HFFc6 (cell line): ENCODE measurements at regions not wholly inside any gene's neighbourhood (a gene's known extent, or its start where the extent isn't known, plus 50 kb on each side); places are given as distances from the start of the nearest gene placed in this dataset.

Experiments used
- DNase-seq: peaks from one replicate; pipeline ENCODE4 v3.0.0-alpha.2; 2018
- H3K27ac Mint-ChIP-seq: 2 replicates; pipeline ENCODE4 v1.8.0; 2020; ENCODE audit warnings: mild to moderate bottlenecking, mixed read lengths
- H3K27me3 Mint-ChIP-seq: 2 replicates; pipeline ENCODE4 v1.8.0; 2021; ENCODE audit warnings: mild to moderate bottlenecking, moderate library complexity, mixed read lengths; ENCODE audit not compliant: insufficient read depth
- H3K36me3 Mint-ChIP-seq: 2 replicates; pipeline ENCODE4 v1.8.0; 2021; ENCODE audit warnings: low read depth, mixed read lengths
- H3K4me1 Mint-ChIP-seq: 2 replicates; pipeline ENCODE4 v1.8.0; 2020; ENCODE audit warnings: low read depth, mixed read lengths
- H3K4me3 Mint-ChIP-seq: 2 replicates; pipeline ENCODE4 v1.8.0; 2020; ENCODE audit warnings: mild to moderate bottlenecking, moderate library complexity, mixed read lengths
- H3K9me3 Mint-ChIP-seq: 2 replicates; pipeline ENCODE4 v1.8.0; 2020; ENCODE audit warnings: mild to moderate bottlenecking, mixed read lengths
- TF ChIP-seq, protein P1 (sequence below): fragments of 200-600 bp; sonication (generic); IDR thresholded peaks from 2 replicates; pipeline ENCODE4 v1.5.0; 2021; ENCODE audit warnings: antibody characterized with exemption, mild to moderate bottlenecking

- Mint-ChIP-seq H3K4me1 (peaks cover 62% of the 10 kb centered on the region), H3K27ac (no peak overlapping the region), H3K4me3 (peak overlapping the region; percentile 44; the same call in 1 of the 2 replicates), H3K9me3 (no peaks in the 10 kb centered on the region), H3K36me3 (no peaks in the 10 kb centered on the region), H3K27me3 (peaks cover 2% of the 10 kb centered on the region)
- DNase-seq = no peak
- TF ChIP-seq, protein P1, sequence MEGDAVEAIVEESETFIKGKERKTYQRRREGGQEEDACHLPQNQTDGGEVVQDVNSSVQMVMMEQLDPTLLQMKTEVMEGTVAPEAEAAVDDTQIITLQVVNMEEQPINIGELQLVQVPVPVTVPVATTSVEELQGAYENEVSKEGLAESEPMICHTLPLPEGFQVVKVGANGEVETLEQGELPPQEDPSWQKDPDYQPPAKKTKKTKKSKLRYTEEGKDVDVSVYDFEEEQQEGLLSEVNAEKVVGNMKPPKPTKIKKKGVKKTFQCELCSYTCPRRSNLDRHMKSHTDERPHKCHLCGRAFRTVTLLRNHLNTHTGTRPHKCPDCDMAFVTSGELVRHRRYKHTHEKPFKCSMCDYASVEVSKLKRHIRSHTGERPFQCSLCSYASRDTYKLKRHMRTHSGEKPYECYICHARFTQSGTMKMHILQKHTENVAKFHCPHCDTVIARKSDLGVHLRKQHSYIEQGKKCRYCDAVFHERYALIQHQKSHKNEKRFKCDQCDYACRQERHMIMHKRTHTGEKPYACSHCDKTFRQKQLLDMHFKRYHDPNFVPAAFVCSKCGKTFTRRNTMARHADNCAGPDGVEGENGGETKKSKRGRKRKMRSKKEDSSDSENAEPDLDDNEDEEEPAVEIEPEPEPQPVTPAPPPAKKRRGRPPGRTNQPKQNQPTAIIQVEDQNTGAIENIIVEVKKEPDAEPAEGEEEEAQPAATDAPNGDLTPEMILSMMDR = no peak
Measured at GRCh38 chr5:17379100-17379951, 118.7 kb upstream of the TAF11L2 start.

DNA sequence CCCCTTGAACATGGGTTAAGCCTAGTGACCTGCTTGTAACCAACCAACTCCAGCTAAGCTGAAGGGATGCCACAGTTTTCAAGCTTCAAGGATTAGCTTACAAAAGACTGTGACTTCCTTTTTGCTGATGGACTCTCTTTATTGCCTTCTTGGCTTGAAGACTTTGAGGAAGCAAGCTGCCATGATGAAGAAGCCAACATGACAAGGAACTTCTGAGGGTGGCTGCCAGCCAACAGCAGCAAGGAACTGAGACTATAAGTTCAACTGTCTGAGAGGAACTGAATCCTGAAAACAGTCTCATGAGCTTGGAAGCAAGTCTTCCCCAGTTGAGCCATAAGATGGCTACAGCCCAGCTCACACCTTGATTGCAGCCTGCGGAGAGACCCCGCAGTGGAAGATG, 116.1 kb upstream of the TAF11L2 start:
- no peaks in the 10 kb centered on the region for H3K9me3 Mint-ChIP-seq

DNA sequence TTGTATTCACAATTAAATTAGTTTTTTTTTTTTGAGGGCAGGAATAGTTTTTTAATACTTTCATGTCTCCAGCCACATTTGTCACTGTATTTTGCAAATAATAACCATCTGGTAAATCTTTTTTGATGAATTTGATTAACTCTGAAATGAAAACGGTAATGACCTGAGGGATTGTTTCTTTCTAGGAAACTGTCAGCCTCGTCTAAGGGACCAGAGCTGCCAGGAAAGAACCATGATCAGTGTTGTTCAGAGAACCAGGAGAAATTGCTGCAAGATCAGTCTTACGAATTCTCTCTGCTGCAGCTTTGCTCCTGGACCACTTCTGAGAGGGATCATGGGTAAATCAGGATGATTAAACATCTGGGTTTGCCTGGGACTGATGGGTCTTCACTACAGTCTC, 114.5 kb upstream of the TAF11L2 start:
- peaks cover 4% of the 10 kb centered on the region for H3K27me3 Mint-ChIP-seq

More for the DNA sequence above, 116.1 kb upstream of the TAF11L2 start:
- Mint-ChIP-seq H3K4me1 (peaks cover 48% of the 10 kb centered on the region), H3K27me3 (no peaks in the 10 kb centered on the region; the same call in none of the 2 replicates), H3K4me3 (no peak overlapping the region), H3K27ac (no peak overlapping the region), H3K36me3 (no peaks in the 10 kb centered on the region)
- TF ChIP-seq, protein P1 = no peak
- DNase-seq = no peak

GRCh38 chr5:17384181-17384580, 113.8 kb upstream of the TAF11L2 start:
- H3K9me3 Mint-ChIP-seq = 0 out of 2 replicates have a peak, but pooled peaks cover 4% of the 10 kb centered on the region
- H3K36me3 Mint-ChIP-seq = no peaks in the 10 kb centered on the region
- H3K4me3 Mint-ChIP-seq = no peak overlapping the region
- H3K27me3 Mint-ChIP-seq = peaks cover 4% of the 10 kb centered on the region
- no peak for DNase-seq
- TF ChIP-seq, protein P1 = no peak
- H3K4me1 Mint-ChIP-seq = peaks cover 32% of the 10 kb centered on the region
- no peak overlapping the region for H3K27ac Mint-ChIP-seq

More for the DNA sequence above, 114.5 kb upstream of the TAF11L2 start:
- no peak overlapping the region for H3K27ac Mint-ChIP-seq
- H3K9me3 Mint-ChIP-seq = 0 out of 2 replicates have a peak, but pooled peaks cover 1% of the 10 kb centered on the region
- no peaks in the 10 kb centered on the region for H3K36me3 Mint-ChIP-seq
- peaks cover 39% of the 10 kb centered on the region for H3K4me1 Mint-ChIP-seq
- no peak overlapping the region for H3K4me3 Mint-ChIP-seq
- DNase-seq = no peak
- TF ChIP-seq, protein P1 = no peak

DNA sequence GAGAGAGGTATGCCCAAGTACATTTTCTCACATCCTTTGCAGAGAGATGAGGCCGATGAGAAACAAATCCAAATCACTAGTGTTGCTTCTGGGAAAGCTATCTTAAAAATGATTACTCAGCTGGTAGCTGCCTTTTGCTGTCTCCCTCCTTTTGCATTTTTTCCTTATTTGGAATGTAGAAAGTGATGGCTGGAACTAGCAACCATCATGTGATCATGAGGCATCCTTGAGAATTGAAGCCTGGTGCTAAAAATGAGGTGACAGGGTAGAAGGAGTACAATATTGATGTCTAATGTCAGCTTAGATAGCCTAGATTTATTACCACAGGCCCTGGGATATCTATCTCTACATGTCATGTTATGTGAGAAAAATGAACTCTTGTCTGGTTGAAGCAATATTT, 109.3 kb upstream of the TAF11L2 start:
- H3K4me3 Mint-ChIP-seq = no peak overlapping the region
- H3K27ac Mint-ChIP-seq = no peak overlapping the region
- 0 out of 2 replicates have a peak, but pooled peaks cover 4% of the 10 kb centered on the region for H3K9me3 Mint-ChIP-seq
- H3K36me3 Mint-ChIP-seq = no peaks in the 10 kb centered on the region
- TF ChIP-seq, protein P1 = no peak
- peaks cover 4% of the 10 kb centered on the region for H3K27me3 Mint-ChIP-seq
- H3K4me1 Mint-ChIP-seq = no peaks in the 10 kb centered on the region
- no peak for DNase-seq
